ELF-1 (cell line): ENCODE measurements at regions not wholly inside any gene's neighbourhood (a gene's known extent, or its start where the extent isn't known, plus 50 kb on each side); places are given as distances from the start of the nearest gene placed in this dataset.
A peak's percentile ranks its signal among the peaks of the same experiment; 100 is the strongest.

ENCODE experiments used
- DNase-seq: peaks from one replicate; pipeline ENCODE4 v3.0.0-alpha.2; 2016; ENCODE audit warnings: low read depth, low spot score

DNA sequence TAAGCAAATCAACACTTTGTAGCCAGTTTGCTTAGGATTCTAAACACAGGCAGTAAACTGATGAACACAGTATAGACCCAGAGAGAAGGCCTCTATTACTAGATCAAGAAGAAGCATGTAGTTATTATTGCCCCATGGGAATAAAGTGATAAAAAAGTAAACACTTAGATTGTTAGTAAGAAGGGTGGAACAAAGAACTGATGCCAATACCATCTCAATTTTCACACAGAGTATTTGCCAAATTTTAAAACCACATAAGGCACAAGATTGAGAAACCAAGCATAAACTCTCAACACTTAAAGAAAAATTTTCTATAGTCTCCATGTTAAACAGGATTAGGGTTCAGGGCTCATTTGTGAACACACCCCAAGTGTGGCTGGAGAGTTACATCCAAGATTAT lies 77.0 kb upstream of the SYT1 start:
- DNase-seq, result no peak

DNA sequence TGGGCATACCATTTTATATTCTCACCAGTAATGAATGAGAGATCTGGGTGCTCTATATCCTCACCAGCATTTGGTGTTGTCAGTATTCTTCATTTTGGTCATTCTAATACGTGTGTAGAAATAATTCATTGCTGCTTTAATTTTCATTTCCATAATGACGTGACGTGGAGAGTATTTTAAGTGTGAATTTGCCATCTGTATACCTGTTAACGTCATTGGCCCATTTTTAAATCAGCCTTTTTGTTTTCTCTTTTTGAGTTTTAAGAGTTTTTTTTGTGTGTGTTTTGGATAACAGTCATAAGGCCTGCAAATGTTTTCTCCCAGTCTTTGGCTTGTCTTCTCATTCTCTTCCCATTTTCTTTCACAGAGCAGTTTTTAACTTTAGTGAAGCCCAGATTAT lies 74.4 kb upstream of the SYT1 start:
- DNase-seq, result no peak

DNA sequence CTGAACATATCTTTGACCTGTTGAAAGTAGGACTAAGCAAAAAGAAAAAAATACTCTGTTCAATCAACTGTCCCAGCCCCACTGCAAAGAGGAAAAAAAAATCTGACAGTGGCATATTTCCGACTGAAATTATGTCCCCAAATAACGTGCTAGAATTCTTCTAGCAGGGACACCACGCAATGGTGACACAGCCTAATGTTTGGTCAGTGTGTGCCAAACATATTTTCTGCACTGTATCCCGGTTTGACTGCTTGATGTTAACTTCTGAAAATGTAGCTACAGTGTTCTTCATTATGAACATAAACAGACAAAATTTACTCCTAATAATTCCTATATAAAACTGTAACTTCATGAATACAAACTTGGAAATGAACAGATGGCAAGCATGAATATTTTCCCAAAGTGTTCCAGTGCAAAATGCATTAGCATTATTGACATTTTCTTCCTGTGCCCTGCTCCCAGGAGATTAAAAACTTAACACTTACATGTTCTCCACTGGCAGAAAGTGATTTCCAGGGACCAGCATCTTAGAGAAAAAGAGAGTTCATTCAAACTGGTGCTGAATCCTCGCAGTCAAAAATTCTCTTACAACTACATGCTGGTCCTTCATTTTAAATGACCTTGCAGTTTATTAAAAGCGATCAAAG lies 72.4 kb upstream of the SYT1 start:
- DNase-seq, result no peak

DNA sequence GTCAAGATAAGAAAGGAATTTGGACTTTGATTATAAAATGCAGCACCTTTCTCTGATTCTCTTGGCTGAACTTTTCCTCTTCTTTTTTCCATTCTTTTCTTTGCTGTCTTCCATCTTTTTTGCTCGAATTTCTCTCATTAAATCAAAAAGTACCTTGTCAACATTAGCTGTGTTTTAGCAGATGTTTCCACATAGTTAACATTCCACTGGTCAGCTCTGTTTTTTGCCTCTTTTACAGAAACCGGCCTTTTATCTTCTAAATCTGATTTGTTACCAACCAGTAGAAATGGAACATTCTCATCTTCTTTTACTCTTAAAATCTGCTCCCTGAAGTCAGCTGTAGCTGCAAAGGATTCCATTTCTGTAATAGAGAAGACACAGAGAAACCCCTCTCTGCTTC lies 71.1 kb upstream of the SYT1 start:
- no peak for DNase-seq

DNA sequence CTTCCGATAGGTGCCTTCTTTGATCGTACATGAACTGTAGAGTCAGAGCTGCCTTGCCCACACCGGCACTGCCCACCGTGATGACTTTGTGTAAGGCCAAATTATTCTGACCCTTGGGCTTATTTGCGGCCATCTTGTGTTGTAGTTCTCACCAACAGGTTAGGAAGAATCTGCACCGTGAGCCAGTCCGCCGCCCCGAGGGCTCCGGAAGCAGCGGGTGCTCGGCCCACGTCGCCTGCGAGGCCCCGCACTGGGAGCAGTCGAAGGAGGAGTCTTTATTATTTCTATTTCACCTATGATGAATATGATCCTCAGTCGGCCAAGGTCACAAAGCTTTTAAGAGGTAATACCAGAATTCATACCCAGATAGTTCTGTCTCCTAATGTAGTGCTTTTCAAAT lies 70.6 kb upstream of the SYT1 start:
- no peak for DNase-seq

DNA sequence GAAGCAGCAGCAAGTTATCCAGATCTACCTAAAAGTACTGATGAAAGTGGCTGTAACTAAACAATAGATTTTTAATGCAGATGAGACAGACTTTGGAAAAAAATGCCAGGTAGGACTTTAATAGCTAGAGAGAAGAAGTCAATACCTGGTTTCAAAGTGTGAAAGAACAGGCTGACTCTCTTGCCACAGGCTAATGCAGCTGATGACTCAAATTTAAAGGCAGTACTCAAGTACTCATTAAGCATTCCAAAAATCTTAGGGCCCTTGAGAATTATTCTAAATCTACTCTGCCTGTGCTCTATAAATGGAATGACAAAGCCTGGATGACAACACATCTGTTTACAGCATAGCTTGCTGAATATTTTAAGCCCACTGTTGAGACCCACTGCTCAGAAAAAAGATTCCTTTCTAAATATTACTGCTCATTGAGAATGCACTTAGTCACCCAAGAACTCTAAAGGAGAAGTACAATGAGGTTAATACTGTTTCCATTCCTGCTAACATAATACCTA lies 68.6 kb upstream of the SYT1 start:
- DNase-seq, result no peak

DNA sequence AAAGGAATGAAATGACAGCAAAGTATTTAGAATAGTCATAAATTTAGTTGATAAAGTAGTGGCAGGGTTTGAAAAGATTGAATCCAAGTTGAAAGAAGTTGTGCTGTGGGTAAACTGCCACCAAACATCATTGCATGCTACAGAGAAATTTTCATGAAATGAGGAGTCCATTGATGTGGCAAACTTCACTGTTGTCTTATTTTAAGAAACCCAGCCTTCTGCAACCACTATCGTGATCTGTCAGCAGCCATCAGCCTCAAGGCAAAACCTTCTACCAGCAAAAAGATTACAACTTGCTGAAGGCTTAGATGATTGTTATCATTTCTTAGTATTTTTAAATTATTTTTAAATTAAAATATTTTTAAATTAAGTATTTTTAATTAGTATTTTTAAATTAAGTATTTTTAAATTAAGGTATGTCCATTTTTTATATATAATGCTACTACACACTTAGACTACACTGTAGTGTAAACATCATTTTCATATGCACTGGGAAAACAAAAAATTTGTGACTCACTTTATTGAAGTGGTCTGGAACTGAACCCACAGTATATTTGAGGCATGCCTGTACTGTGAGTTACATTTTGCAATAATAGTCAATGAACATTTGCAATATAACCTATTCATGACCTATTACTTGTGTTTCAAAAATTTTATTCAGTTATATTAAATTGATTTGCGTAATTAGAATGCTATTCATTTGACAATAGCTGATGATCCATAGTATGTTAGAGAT lies 67.2 kb upstream of the SYT1 start:
- no peak for DNase-seq

DNA sequence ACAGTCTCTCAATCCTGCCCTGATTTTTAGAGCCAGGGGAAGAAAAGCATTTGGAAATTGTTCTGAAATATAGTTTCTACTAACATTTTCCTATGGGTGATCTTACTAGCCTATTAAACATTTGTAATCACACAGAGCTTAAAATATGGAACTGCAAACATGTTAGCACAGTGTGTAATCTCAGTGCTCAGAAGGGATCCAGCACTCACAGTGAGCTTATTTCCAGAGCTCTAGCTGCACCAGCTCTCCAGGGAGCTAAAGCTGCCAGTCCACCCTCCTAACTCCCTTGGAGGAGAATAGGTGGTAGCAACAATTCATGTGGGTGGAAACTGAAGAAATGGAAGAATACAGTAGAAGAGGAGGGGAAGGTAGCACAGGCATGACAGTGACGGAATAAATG lies 64.9 kb upstream of the SYT1 start:
- DNase-seq, result no peak

DNA sequence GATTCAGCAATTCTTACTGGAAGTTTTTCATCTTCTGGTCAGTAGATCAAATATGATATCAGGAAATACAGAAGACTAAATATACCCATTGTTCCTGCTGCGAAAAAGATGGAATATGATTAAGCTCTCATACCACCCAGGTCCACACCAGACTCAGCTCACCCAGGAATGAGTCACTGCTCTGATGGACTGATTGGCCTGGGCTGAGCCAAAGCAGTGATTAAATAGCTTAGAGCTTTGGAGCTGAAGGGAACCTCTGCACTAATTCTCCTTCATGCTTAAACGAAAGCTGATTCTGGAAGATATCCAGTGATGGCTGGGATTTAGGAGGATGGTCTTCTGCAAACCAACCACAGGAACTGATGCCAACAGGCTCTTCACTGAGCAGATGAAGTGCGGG lies 62.0 kb upstream of the SYT1 start:
- peak; percentile 18 for DNase-seq

DNA sequence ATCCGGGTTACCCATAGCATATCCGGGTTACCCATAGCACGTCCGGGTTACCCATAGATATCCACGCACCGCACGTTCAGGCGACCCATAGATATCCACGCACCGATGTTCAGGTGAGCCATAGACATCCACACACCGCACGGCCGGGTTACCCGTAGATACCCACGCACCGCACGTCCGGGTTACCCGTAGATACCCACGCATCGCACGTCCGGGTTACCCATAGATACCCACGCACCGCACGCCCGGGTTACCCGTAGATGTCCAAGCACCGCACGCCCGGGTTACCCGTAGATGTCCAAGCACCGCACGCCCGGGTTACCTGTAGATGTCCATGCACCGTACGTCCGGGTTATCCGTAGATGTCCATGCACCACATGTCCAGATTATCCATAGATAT lies 60.3 kb upstream of the SYT1 start:
- DNase-seq, result no peak
